ENCODE measurements at regions not wholly inside any gene's neighbourhood (a gene's known extent, or its start where the extent isn't known, plus 50 kb on each side); places are given as distances from the start of the nearest gene placed in this dataset.

DNA sequence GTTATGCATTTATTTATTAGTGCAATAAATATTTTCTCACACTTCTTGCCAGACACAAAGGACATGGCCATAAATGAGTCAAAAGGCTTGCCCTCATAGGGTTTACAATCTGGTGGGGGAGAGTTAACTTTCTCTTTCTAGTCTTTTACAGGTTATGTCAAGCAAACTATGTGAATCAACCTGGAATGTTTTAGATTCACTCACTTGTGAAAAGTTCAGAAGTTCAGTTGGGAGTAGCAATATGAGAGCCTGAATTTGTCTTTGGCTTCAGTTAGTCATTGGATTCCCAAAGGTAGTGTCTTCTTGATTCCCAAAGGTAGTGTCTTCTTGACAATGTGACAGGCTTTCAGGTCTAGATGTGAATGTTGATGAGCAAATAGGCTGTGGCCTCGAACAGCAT lies 264.8 kb downstream of the SOX2 start:
- Histone ChIP-seq H3K27me3 (no peaks in the 10 kb centered on the region), H3K4me3 (no peak overlapping the region), H3K9me3 (no peaks in the 10 kb centered on the region), H3K36me3 (ENCODE audit: low read depth, missing control alignments) (no peaks in the 10 kb centered on the region), H3K27ac (no peak overlapping the region), H3K4me1 (no peaks in the 10 kb centered on the region)
- 77 to 85% methylated on average over 1 of the region's 1 CpG for WGBS, 2 donors
- intact Hi-C loops (cut with DNase I; ENCODE audit: low total_unique reads) = no loop called here
- DNase-seq = no peak
- TF ChIP-seq, protein P1, sequence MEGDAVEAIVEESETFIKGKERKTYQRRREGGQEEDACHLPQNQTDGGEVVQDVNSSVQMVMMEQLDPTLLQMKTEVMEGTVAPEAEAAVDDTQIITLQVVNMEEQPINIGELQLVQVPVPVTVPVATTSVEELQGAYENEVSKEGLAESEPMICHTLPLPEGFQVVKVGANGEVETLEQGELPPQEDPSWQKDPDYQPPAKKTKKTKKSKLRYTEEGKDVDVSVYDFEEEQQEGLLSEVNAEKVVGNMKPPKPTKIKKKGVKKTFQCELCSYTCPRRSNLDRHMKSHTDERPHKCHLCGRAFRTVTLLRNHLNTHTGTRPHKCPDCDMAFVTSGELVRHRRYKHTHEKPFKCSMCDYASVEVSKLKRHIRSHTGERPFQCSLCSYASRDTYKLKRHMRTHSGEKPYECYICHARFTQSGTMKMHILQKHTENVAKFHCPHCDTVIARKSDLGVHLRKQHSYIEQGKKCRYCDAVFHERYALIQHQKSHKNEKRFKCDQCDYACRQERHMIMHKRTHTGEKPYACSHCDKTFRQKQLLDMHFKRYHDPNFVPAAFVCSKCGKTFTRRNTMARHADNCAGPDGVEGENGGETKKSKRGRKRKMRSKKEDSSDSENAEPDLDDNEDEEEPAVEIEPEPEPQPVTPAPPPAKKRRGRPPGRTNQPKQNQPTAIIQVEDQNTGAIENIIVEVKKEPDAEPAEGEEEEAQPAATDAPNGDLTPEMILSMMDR (IDR thresholded peaks at IDR 0.05) = no peak
- no peak for TF ChIP-seq POLR2A (IDR thresholded peaks at IDR 0.05)

DNA sequence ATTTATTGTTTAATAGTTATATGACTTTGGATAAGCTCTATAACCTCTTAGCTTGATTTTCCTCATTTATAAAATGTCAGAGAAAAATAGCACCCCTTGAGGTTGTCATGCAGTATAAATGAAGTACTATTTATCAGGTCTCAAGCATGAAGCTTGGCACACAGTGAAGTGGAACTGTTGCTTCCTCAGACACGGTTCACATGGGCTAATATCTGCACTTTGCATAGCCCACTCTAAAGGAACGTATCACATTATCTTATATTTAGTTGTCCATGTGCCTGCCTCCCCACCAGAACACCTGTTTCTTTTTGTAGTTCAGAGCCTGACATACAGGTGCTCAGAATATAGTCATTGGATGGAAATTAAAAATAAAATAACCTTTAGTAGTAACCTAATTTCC lies 273.7 kb downstream of the SOX2 start:
- TF ChIP-seq, protein P1 (IDR thresholded peaks at IDR 0.05) = no peak
- no peak for TF ChIP-seq POLR2A (IDR thresholded peaks at IDR 0.05)
- Histone ChIP-seq H3K36me3 (ENCODE audit: low read depth, missing control alignments) (no peaks in the 10 kb centered on the region), H3K9me3 (no peaks in the 10 kb centered on the region), H3K27me3 (no peaks in the 10 kb centered on the region), H3K4me3 (no peak overlapping the region), H3K4me1 (no peaks in the 10 kb centered on the region), H3K27ac (no peak overlapping the region)
- intact Hi-C loops (cut with DNase I; ENCODE audit: low total_unique reads) = no loop called here
- WGBS, 2 donors = 71 to 76% methylated on average over 2 of the region's 2 CpGs
- DNase-seq = no peak

DNA sequence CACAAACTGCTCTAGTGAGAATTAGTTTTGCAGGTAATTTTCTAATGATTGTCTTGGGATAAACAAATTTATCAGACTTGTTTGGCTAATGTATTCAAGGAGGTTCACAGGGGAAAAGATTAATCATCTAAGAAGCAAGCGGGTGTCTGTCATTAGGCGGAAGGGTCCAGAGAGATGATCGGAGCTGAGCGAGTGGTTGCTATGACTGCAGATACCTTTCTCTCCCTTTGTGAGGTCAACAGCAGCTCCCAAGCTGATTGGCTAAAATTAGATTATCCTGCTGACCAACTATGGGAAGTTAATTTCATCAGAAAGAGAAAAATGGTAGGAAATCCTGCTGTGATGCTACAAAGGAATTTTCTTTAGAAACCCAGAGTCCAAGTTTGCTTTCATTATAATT lies 276.0 kb downstream of the SOX2 start:
- no peaks in the 10 kb centered on the region for H3K9me3 ChIP-seq
- 62 to 88% methylated on average over 4 of the region's 4 CpGs for WGBS, 2 donors
- H3K27me3 ChIP-seq = no peaks in the 10 kb centered on the region
- intact Hi-C loops (cut with DNase I; ENCODE audit: low total_unique reads) = no loop called here
- no peak overlapping the region for H3K4me3 ChIP-seq
- no peaks in the 10 kb centered on the region for H3K4me1 ChIP-seq
- H3K36me3 ChIP-seq (ENCODE audit: low read depth, missing control alignments) = no peaks in the 10 kb centered on the region
- DNase-seq = no peak
- no peak overlapping the region for H3K27ac ChIP-seq
- no peak for TF ChIP-seq POLR2A (IDR thresholded peaks at IDR 0.05)
- TF ChIP-seq, protein P1 (IDR thresholded peaks at IDR 0.05) = no peak

DNA sequence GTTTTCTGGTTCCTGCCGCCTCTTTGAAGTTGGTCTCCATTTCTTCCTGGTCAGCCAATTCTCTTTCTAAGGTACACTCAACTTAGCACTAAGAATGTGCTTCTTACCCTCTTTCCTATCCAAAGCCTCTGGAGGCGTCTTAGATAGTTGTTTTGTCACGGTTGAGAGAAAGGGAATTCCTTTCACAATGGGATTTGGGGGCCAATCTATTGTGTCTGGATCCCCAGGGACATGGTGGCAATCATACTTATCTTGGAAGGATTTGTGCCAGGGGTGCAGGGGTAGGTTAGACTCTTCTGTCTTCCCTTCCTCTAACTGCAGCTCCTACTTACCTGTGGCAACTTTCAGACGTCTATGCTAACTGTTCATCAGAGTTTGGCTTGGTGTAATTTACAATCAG lies 287.1 kb downstream of the SOX2 start:
- no peaks in the 10 kb centered on the region for H3K36me3 ChIP-seq (ENCODE audit: low read depth, missing control alignments)
- no peak for TF ChIP-seq POLR2A (IDR thresholded peaks at IDR 0.05)
- TF ChIP-seq, protein P1 (IDR thresholded peaks at IDR 0.05) = no peak
- DNase-seq = no peak
- no peaks in the 10 kb centered on the region for H3K4me1 ChIP-seq
- 82 to 87% methylated on average over 4 of the region's 4 CpGs for WGBS, 2 donors
- no peak overlapping the region for H3K4me3 ChIP-seq
- no peaks in the 10 kb centered on the region for H3K9me3 ChIP-seq
- intact Hi-C loops (cut with DNase I; ENCODE audit: low total_unique reads) = no loop called here
- H3K27ac ChIP-seq = no peak overlapping the region
- H3K27me3 ChIP-seq = no peaks in the 10 kb centered on the region

DNA sequence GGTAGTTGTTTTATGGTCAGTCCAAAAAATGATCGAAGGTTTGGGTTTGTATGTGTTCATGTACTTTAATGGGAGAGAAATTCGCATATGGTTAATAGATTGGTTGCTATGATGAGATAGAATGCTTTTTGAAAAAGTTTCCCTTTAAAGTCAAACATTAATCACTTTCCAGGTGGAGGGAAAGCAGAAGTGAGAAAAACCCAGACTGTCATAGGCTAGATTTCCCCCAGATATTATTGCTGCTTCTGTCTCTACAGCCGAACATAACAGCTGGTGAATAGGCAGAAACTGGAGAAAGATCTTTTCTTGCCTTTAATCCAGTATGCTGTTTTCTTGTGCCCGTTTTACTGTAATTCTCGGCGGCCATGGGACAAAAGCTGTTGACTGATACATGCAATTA lies 287.6 kb downstream of the SOX2 start:
- H3K36me3 ChIP-seq (ENCODE audit: low read depth, missing control alignments) = no peaks in the 10 kb centered on the region
- WGBS, 2 donors = 86 to 92% methylated on average over 6 of the region's 6 CpGs

More for the DNA sequence above, 287.6 kb downstream of the SOX2 start:
- no peaks in the 10 kb centered on the region for H3K9me3 ChIP-seq
- no peaks in the 10 kb centered on the region for H3K27me3 ChIP-seq
- H3K4me3 ChIP-seq = no peak overlapping the region
- TF ChIP-seq, protein P1 (IDR thresholded peaks at IDR 0.05) = no peak
- TF ChIP-seq POLR2A (IDR thresholded peaks at IDR 0.05) = no peak
- H3K4me1 ChIP-seq = no peaks in the 10 kb centered on the region
- intact Hi-C loops (cut with DNase I; ENCODE audit: low total_unique reads) = no loop called here
- H3K27ac ChIP-seq = no peak overlapping the region
- DNase-seq = no peak

Data from testis (tissue), 2 donors.